NCI-H1105 (cell line): ENCODE measurements at regions not wholly inside any gene's neighbourhood (a gene's known extent, or its start where the extent isn't known, plus 50 kb on each side); places are given as distances from the start of the nearest gene placed in this dataset.

Experiments used
- DNase-seq: peaks from one replicate; lab custom pipeline; 2025; lab: John Stamatoyannopoulos, UW

DNA sequence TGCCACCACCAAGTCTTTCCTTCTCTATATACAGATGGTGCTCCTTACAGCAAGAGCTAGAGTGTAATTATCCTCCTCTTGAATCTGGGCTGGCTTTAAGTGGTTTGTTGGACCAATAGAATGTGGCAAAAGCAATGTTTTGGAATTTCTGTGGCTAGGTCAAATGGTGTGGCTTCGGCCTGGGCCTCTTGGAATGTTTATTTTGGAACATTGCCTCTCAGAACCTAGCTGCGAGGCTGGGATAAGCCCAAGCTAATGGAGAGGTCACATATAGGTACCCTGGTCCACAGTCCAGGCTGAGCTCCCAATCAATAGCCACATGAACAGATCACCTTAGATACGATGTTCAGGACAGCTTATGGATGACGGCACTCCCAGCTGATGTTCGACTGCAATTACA lies 556.7 kb downstream of the TYW1 start:
- DNase-seq, result no peak

DNA sequence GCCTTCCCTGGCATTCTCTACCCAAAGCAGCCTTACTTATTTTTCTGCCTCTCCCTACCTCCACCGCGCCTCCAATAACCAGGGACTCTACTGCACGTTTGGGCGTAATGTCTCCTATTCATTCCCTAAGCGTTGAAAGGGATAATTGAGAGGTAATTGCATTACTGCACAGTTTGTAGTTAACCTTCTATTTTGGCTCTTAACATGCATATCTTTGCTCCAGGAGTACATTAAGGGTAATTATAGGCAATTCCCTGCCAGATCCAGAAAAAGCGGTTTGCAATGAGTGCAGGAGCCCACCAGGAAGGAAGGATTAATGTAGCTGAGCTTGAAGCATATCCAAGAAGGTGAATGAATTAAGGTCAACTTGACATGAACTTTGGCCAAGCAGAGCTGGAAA lies 558.4 kb downstream of the TYW1 start:
- peak; percentile 61 for DNase-seq

DNA sequence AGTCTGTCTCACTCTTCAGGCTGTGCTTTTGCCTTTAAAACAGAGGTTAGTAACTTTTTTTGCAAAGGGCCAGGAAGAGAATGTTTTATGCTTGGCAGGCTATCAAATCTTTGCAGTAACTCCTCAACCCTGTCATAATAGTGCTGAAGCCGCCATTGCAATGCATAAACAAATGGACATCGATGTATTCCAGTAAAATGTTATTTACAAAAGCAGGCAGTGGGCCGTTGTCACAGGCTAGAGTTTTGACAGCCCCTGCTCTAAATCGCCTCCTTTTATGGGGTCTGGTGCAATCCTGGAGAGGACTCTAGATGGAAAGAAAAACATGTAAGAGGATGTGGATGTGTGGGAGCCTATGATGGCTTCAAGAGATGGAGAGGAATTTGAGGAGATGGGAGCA lies 568.3 kb downstream of the TYW1 start:
- DNase-seq, result no peak

DNA sequence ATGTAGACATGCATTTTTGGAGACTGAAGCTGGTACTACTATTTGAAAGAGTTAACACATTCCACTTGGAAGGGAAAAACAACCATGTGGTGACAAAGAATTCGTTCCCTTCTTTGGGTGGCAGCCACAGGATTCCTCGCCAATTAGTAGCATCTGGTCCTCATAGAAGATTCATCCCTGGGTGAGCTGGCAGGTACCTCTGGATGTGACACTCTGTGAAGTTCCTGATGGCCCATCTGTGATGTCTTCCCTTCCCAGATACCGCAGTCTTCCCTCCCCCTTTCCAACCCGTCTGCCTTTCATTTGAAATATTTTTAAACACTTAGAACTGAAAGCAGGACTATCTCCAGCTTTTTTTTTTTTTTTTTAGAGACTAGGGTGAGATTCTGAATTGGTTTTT lies 569.5 kb downstream of the TYW1 start:
- no peak for DNase-seq

- no peak for DNase-seq
These were observed 574.5 kb downstream of the TYW1 start for GRCh38 chr7:67571026-67571545.

DNA sequence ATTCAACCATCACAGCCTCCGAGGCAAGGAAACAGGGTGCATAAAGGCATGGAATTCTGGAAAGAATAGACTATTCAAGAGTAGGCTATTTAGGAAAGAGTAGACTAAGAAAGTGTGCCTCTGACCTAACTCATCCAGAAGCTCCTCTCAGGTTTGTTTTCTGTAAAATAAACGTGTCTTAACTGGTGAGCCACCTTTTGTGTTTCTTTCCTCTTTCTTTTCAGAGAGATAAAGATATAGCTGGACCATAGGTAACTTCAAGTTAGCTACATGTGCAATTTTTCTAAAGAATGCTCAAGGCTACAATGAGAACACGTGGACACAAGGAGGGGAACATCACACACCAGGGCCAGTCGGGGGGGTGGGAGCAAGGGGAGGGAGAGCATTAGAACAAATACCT lies 577.0 kb downstream of the TYW1 start:
- DNase-seq, result no peak

DNA sequence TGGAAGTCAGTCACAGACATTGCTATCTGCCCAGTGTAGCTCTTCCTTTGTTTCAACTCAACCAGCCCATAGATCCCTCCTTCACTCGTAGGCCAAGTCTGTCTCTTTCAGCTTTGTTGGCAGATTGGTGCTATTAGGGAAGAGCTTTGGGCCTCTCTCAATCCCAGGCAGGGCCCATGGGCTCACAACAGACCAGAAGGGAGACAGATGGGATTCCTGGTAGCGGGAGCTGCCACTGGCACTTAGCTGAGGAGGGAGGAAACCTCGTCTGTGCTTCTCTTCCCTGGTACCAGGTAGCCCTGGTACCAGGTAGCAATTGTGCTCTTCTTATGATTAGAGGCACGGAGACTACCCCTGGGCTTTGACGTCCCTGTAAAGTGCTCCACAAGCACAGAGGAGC lies 592.0 kb downstream of the TYW1 start:
- DNase-seq, result no peak

DNA sequence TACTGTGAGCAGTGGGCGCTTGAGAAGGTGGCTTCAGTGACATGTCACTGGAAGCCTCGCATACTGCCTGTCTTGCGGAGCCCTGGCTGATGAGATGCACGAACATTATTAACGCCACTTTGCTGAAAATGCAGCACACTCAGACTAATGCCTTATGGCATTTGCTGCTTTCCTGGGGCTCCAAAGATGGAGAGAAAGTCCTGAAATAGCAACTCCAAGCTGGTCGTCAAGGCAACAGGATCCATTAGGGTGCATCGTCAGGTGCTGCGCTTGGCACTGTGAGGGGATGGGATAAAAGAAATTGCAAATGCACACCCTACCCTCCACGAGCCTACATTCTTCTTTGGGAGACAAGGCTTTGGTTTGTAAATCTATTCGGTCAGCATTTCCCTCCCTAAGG lies 592.5 kb downstream of the TYW1 start:
- no peak for DNase-seq

DNA sequence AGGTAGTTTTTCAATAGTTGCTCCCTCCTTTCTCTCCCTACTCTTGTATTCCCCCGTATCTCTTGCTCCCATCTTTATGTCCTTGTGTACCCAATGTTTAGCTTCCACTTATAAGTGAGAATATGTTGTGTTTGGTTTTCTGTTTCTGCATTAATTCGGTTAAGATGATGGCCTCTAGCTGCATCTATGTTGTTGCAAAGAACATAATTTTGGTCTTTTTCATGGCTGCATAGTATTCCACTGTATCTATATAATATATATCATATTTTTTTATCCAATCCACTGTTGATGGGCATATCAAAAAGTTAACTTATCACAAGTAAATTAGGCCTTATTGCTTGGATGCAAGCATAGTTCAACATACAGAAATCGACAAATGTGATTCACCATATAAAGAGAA lies 594.0 kb downstream of the TYW1 start:
- no peak for DNase-seq

DNA sequence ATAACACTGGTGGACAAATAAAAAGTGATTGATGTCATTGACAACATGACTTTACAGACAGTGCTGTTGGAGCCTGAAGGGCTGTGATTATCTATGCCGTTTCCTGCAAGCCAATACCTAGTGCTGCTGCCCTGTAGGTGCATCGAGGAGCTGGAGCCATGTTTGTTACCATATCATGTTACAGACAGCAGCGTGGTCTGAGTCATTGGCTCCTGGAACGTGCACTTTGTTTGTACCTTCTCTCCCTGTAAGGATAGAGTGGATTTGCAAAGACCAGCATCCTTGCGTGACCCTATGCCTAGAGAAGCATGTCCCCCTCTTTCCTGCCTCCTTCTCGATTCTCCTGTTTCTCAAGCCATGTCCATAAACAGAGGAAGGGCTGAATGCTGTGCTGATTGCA lies 597.2 kb downstream of the TYW1 start:
- peak; percentile 44 for DNase-seq

DNA sequence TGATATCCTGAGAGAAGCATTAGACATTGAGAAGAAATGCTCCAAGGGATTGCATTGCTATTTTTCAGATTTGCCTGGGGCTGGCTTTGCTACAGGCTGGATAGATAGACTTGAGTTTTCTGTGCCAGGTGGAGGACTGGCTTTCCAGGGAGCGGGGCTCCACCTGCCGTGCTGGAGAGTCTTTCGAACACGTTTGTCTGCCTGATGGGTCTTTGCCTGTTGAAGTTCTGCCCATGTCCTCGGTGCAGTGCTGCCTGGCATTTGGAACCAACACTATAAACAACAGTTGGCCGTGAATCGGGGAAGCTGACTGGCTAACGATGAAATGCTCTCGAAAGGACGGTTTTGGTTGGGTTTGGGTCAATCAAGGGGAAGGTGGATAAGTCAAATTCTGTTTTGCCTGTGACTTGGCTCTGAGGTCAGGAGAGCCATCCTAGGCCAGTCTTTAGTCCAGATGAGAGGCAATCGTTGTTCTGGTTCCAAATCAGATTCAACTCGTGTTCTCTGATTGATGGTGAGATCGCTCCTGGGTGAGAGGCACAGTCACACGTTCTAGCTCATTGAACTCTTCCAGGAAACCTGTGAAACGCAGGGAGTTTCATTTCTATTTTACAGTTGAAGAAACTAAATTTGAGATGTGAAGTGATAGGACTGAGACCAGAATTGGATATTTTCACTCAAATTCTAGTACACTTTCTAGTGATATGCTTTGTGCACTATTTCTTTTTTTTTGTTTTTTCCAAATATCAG lies 599.0 kb downstream of the TYW1 start:
- no peak for DNase-seq

GRCh38 chr7:67597161-67597560 lies 600.5 kb downstream of the TYW1 start:
- no peak for DNase-seq

DNA sequence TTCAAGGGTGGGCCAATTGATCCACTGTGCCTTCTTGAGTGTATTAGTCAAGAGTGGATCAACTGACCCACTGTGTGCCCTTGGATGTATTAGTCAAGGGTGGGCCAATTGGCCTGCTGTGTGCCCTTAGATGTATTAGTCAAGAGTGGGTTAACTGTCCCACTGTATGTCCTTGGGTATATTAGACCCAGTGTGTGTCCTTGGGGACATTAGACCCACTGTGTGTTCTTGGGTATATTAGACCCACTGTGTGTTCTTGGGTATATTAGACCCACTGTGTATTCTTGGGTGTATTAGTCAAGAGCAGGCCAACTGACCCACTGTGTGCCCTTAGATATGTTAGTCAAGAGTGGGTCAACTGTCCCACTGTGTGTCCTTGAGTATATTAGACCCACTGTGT lies 601.8 kb downstream of the TYW1 start:
- DNase-seq, result no peak

DNA sequence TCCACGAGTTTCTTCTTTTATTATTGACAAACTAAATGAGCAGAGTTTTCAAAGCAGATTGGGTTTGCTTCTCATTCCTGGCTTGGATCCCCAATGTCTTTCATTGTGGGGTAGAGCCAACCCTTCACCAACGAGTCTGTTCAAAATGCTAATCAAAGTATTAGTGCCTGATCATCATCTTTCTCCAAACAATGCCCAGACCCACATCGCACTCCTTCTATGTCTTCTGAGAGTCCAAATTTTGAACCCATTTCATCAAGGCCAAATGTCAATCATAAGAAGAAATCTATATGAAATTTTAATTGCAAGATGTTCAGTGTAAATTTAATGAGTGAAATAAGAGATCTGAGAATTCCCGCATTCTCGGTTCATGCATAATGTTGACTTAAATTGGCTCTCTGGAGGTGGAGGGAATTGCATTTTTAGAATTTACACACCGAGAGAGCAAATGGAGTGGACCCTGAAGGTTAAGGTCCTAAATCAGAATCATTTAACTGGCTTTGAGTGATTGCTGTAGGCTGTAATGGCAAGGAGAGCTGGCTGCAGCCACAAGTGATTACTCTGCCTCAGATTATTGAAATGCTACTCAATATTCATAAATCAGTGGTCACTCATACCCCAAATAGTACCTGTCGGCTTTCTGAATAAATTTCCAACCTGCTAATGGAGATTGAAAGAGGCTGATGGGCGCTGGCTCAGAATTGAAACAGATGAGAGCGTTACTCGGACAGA lies 602.9 kb downstream of the TYW1 start:
- DNase-seq, result no peak

DNA sequence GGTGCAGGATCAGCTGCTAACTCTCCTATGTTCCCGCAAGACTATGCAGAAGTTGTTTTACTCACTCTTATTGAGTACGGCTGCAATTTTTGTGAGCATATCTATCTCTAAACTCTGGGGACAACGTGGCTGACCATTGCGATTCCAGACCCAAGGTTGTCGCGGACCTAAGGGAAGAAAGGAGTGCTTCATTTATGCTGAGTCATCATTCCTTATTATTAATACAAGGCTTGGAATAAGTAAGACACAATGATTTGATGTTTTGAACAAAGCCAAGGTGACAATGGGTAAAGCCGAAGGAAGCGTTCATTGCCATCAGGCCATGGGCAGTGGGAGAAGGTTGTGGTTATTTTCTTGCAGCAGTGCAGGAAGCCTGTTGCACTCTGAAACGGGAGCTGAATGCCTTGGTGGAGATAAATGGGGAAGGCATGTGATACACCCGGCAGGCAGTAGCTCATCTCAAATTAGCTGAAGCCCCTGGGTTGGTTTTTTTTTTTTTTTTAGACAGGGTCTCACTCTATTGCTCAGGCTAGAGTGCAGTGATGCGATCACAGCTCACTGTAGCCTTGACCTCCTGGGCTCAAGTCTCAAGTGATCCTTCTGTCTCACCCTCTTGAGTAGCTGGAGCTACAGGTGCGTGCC lies 605.7 kb downstream of the TYW1 start:
- no peak for DNase-seq

GRCh38 chr7:67604461-67605386 lies 608.1 kb downstream of the TYW1 start:
- no peak for DNase-seq

DNA sequence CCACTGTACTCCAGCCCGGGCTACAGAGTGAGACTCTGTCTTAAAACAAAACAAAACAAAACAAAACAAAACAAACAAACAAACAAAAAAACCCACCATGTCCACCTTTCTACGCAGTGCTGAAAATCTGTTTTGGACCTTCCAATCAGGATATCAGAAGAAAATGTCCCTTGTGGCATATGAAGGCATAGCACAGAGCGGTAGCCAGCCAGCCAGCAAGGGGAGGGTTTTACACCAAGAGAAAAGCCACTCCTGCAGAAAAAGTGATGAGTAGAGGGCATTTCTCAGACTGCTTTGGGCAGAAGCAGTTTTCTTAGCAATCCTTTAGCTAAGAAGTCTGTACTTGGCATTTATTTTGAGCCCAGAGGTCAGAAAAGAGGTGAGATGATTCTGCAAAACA lies 612.2 kb downstream of the TYW1 start:
- DNase-seq, result no peak

- no peak for DNase-seq
These were observed 614.3 kb downstream of the TYW1 start for GRCh38 chr7:67610897-67611296.

GRCh38 chr7:67614843-67615242 lies 618.2 kb downstream of the TYW1 start:
- DNase-seq, result no peak

DNA sequence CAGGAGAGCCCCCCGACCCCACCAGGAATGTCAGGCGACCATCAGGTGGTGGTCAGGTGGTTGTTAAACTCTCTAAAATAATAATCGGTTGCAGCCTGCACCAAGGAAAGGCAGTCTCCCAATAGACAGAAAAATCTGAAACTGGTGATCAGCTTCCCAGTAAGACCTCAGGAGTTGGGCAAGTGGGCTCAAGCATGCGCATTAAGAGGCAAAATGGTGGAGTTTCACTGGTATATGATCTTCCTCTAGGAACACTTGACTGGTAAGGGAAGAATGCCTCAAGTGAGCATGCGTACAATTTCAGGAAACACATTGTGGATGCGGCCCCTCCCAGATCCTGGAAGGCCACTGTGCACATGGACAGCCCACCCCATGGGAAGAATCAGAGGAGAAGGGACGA lies 619.9 kb downstream of the TYW1 start:
- DNase-seq, result no peak

- DNase-seq, result no peak
These were observed 622.0 kb downstream of the TYW1 start for GRCh38 chr7:67618556-67619162.

DNA sequence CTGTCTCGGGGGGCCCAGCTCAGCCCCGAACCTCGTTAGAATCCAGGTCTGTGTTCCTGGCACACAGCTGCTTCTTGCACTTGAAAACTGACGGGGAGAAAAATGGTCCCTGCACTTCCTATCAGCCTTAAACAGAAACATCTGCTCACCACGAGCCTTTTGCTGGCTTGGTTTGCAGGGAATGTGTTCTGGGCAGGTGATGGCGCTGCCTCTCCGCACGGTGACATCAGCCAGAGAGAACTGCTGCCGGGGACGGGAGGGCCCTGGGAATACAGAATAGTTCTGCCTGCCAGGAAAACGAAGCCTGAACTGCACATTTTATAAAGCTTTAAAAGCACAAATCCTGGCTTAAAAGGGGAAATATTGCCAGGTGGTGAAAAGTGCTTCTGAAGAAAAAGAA lies 622.5 kb downstream of the TYW1 start:
- DNase-seq, result peak; percentile 73
